Right atrium auricular region (tissue), 2 donors: ENCODE measurements at regions not wholly inside any gene's neighbourhood (a gene's known extent, or its start where the extent isn't known, plus 50 kb on each side); places are given as distances from the start of the nearest gene placed in this dataset.
A peak's percentile ranks its signal among the peaks of the same experiment; 100 is the strongest.

Experiments
- DNase-seq: peaks from one replicate; pipeline ENCODE4 v3.0.0-alpha.2; 2019; ENCODE audit warnings: low spot score
- H3K27ac ChIP-seq, 2 donors: fragments of 200-600 bp; sonication (generic); 1 replicate in 1 of 2; 2 replicates in 1 of 2; pipeline ENCODE4 v1.5.1; 2016 to 2019
- H3K27me3 ChIP-seq, 2 donors: fragments of 200-600 bp; sonication (generic); one replicate each; pipeline versions ENCODE4 v1.5.1 to v1.6.0; 2017 to 2019
- H3K36me3 ChIP-seq: fragments of 200-600 bp; sonication (generic); one replicate; pipeline ENCODE4 v1.5.1; 2016
- H3K4me1 ChIP-seq, 2 donors: fragments of 200-600 bp; sonication (generic); one replicate each; pipeline versions ENCODE4 v1.5.1 to v1.6.0; 2017 to 2019
- H3K4me3 ChIP-seq, 2 donors: fragments of 200-600 bp; sonication (generic); 1 replicate in 1 of 2; 2 replicates in 1 of 2; pipeline ENCODE4 v1.5.1; 2017 to 2019; ENCODE audit warnings: mild to moderate bottlenecking in 1 of 2, moderate library complexity in 1 of 2
- H3K9me3 ChIP-seq, 2 donors: fragments of 200-600 bp; sonication (generic); one replicate each; pipeline ENCODE4 v1.5.1; 2019
- CTCF ChIP-seq, 2 donors: fragments of 200-600 bp; sonication (generic); IDR thresholded peaks; one replicate each; pipeline ENCODE4 v1.5.1; 2019; ENCODE audit warnings: antibody characterized with exemption in 2 of 2

DNA sequence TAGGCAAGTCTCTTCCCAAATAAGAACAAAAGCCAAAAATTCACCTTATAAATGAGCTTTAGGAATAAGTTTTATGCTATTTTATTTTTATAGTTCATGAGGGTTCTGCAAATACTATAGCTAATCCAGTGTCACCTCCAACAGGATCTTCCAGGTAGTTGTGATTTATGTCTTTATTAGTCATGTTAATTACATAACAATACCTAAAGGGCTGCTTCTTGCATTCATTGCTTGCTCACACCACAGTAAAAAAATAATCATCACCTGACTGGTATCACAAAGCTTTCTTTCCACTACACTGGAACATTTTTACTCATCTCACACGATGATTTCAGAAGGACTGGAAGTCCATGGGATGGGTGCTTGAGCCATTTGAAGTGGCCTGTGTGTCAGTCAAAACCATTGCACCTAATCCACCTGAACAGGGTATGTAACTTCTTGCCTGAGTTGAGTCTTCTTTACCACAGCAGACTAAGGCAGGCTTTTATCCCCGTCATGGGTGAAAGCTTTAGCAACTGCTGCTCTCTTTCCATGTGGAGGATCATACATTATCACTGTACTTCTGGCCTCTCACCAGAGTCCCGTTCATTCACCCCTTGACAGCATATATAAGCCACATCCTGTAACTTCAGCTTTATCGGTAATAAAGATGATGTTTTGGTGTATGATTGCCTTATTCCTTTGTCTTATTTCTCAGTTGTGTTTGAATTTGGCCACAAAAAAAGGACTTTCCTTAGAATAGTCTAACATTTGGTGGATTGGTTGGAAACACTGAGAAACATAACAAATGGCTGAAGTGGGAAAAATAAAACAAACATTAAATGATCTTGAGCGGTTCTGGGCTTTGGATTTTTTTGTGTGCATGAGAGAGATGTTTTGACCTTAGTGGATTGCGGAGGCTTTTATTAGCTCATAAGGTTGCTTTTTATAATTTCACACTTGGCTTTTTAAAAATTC lies 382.6 kb upstream of the THBS1 start:
- DNase-seq, result no peak
- Histone ChIP-seq H3K4me1 (peaks cover 0 to 7% of the 10 kb centered on the region in 2 donors), H3K9me3 (no peaks in the 10 kb centered on the region), H3K36me3 (no peaks in the 10 kb centered on the region), H3K27ac (peak overlapping the region in 1 of 2 donors; percentile 51), H3K4me3 (no peak overlapping the region), H3K27me3 (no peaks in the 10 kb centered on the region)
- TF ChIP-seq CTCF (IDR thresholded peaks at IDR 0.05), result no peak

- peak overlapping the region in 1 of 2 donors; percentile 51 for H3K27ac ChIP-seq
- H3K9me3 ChIP-seq, result no peaks in the 10 kb centered on the region
- peaks cover 0 to 4% of the 10 kb centered on the region in 2 donors for H3K4me1 ChIP-seq
- no peaks in the 10 kb centered on the region for H3K36me3 ChIP-seq
- H3K27me3 ChIP-seq, result no peaks in the 10 kb centered on the region
- no peak for TF ChIP-seq CTCF (IDR thresholded peaks at IDR 0.05)
- DNase-seq, result no peak
- H3K4me3 ChIP-seq, result no peak overlapping the region
These were observed 381.8 kb upstream of the THBS1 start for GRCh38 chr15:39199076-39199475.

DNA sequence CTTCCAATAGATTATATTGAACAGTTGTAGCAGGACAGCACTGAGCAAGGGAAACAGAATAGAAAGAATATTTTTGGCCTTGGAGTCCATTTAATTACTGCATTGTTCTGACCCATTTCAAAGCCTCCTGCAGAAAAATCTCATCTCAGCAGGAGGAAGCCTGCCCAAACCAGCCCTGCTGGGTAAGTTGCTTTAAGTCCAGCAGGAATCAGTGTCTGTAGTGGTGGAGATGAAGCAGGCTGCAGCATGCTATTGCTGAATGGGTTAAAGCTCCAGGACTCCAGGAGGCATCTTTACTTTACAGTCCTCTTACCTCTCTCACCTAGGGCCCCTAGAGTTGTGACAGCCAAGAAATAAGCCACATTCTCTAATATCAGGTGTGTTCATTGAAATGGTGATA lies 380.3 kb upstream of the THBS1 start:
- no peak for DNase-seq
- H3K4me3 ChIP-seq, result no peak overlapping the region
- no peak overlapping the region for H3K27ac ChIP-seq
- H3K27me3 ChIP-seq, result no peaks in the 10 kb centered on the region
- H3K4me1 ChIP-seq, result peaks cover 0 to 4% of the 10 kb centered on the region in 2 donors
- TF ChIP-seq CTCF (IDR thresholded peaks at IDR 0.05), result no peak
- no peaks in the 10 kb centered on the region for H3K36me3 ChIP-seq
- no peaks in the 10 kb centered on the region for H3K9me3 ChIP-seq

DNA sequence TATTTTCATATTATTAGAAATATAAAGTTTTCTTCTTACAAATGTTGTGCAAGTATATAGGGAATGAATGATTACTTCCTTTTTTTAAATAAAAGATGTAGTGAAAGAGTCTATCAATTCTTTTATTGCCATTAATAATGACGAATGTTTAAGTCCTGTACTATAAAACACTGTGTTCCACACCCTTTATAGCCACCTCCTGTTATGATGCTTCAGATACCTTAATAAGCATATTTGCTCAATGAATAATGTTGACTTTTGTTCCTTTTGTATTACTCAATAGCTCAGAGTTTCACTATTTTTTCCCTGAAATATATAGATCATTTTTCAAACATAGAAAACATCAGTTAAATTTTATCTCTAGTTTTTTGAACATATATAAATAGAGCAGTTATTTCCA lies 378.2 kb upstream of the THBS1 start:
- H3K27me3 ChIP-seq, result no peaks in the 10 kb centered on the region
- no peak overlapping the region for H3K4me3 ChIP-seq
- H3K27ac ChIP-seq, result no peak overlapping the region
- H3K4me1 ChIP-seq, result peaks cover 0 to 4% of the 10 kb centered on the region in 2 donors
- no peaks in the 10 kb centered on the region for H3K9me3 ChIP-seq
- TF ChIP-seq CTCF (IDR thresholded peaks at IDR 0.05), result no peak
- H3K36me3 ChIP-seq, result no peaks in the 10 kb centered on the region
- no peak for DNase-seq

DNA sequence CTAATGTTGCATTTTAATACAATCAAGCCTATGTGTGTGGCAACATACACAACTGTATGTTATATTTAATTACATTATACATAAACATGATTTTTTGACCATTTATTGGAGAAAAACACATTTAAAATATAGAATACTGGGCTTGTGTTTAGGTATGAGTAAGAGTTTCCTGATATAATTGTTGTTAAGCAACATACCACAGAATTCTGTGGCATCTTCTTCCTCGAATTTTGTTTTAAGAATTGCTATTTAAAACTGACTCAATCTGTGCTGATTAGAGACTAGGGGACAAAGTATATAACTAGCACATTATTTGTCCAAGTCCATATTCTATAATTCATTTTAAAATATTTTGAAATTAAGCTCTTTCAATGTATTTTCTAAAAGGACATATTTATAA lies 376.8 kb upstream of the THBS1 start:
- peaks cover 0 to 4% of the 10 kb centered on the region in 2 donors for H3K4me1 ChIP-seq
- no peak overlapping the region for H3K4me3 ChIP-seq
- no peaks in the 10 kb centered on the region for H3K27me3 ChIP-seq
- no peak for TF ChIP-seq CTCF (IDR thresholded peaks at IDR 0.05)
- H3K27ac ChIP-seq, result no peak overlapping the region
- no peaks in the 10 kb centered on the region for H3K36me3 ChIP-seq
- no peak for DNase-seq
- H3K9me3 ChIP-seq, result no peaks in the 10 kb centered on the region
